Epithelial cell of esophagus (primary cell): ENCODE measurements at regions not wholly inside any gene's neighbourhood (a gene's known extent, or its start where the extent isn't known, plus 50 kb on each side); places are given as distances from the start of the nearest gene placed in this dataset.
"Not testable (repeated sequence)": the region's sequence is repeated elsewhere in the genome, so short reads cannot be mapped to it uniquely, and the experiment has no call there.

ENCODE experiments used
- DNase-seq: peaks from one replicate; pipeline ENCODE4 v3.0.0; 2010; ENCODE audit warnings: low read depth
- H3K4me3 ChIP-seq: 2 replicates; pipeline ENCODE4 v1.5.1; 2011; ENCODE audit warnings: mild to moderate bottlenecking, low read length, control low read depth
- TF ChIP-seq, protein P1 (sequence below): IDR thresholded peaks from 2 replicates; pipeline ENCODE4 v1.5.1; 2011; ENCODE audit warnings: low read depth, mild to moderate bottlenecking, low read length, control low read depth, inconsistent platforms; ENCODE audit not compliant: insufficient read depth; ENCODE audit errors: missing control alignments

DNA sequence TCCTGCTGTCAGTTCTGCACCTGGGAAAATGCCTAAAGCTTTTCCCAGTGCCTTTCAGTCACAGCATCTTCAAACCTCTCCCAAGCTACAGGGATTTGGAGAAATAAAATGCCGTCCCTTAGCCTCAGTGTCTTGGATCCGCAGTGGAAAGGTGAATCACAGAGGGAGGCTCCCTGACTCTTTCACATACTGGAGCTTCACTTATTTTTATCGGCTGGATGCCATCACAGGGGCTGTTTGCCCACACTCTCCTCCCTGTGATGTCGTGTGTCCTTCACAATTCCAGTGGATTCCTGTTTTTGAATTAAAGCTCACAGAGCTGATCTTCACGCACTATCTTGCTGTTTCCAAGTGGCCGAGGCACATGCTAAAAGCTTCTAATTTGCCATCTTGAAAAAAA lies 1303.1 kb upstream of the DDX18 start:
- no peak overlapping the region for H3K4me3 ChIP-seq
- TF ChIP-seq, protein P1, sequence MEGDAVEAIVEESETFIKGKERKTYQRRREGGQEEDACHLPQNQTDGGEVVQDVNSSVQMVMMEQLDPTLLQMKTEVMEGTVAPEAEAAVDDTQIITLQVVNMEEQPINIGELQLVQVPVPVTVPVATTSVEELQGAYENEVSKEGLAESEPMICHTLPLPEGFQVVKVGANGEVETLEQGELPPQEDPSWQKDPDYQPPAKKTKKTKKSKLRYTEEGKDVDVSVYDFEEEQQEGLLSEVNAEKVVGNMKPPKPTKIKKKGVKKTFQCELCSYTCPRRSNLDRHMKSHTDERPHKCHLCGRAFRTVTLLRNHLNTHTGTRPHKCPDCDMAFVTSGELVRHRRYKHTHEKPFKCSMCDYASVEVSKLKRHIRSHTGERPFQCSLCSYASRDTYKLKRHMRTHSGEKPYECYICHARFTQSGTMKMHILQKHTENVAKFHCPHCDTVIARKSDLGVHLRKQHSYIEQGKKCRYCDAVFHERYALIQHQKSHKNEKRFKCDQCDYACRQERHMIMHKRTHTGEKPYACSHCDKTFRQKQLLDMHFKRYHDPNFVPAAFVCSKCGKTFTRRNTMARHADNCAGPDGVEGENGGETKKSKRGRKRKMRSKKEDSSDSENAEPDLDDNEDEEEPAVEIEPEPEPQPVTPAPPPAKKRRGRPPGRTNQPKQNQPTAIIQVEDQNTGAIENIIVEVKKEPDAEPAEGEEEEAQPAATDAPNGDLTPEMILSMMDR, result no peak
- DNase-seq, result no peak

DNA sequence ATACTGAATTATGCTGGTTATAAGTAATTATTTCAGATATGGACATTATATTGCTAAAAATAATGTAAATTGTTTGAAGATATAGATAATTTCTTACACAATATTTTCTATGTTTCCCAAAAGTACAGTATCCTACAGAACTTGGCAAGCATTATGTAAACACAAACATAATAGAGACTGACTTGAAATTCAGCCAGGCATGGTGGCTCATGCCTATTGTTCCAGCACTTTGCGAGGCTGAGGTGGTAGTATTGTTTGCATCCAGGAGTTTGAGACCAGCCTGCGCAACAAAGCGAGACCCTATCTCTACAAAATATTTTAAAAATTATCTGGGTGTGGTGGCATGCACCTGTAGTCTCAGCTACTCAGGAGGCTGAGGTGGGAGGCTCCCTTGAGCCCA lies 1300.5 kb upstream of the DDX18 start:
- no peak for DNase-seq
- TF ChIP-seq, protein P1, result no peak
- H3K4me3 ChIP-seq, result no peak overlapping the region

DNA sequence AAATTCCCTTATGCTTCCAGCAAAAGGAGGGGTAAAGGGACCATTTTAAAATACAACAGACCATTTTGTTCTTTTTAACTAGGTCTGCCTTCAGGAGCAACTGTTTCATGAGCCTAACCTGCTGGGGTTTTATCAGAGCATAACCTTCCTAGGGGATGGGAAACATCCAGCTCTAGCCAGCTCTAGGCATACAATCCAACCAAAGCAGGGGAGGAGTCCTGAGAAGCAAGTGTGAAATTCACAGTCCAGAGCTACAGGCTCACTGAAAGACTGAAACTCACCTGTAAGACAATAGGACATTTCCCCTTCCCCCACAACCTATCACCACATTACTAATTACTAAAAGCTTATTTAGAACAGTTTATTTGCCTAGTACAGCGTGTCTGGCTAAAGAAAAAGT lies 1296.6 kb upstream of the DDX18 start:
- H3K4me3 ChIP-seq, result no peak overlapping the region
- no peak for DNase-seq
- TF ChIP-seq, protein P1, result no peak

DNA sequence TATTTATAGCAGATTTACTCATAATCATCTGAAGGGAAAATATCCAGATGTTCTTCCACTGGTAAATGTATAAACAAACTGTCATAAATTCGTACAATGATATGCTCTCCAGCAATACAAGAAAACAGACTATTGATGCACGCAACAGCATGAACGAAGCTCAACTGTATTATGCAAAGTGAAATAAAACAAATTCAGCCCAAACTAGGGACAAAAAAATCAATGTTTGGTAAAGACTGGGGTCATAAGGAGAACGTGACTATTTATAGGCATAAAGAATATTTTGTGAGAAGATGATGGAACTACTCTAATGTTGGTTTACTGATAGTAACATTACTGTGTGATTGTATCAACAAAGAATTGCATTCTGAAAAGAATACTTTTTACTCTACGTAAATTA lies 1276.7 kb upstream of the DDX18 start:
- no peak for DNase-seq
- TF ChIP-seq, protein P1, result no peak
- no peak overlapping the region for H3K4me3 ChIP-seq

DNA sequence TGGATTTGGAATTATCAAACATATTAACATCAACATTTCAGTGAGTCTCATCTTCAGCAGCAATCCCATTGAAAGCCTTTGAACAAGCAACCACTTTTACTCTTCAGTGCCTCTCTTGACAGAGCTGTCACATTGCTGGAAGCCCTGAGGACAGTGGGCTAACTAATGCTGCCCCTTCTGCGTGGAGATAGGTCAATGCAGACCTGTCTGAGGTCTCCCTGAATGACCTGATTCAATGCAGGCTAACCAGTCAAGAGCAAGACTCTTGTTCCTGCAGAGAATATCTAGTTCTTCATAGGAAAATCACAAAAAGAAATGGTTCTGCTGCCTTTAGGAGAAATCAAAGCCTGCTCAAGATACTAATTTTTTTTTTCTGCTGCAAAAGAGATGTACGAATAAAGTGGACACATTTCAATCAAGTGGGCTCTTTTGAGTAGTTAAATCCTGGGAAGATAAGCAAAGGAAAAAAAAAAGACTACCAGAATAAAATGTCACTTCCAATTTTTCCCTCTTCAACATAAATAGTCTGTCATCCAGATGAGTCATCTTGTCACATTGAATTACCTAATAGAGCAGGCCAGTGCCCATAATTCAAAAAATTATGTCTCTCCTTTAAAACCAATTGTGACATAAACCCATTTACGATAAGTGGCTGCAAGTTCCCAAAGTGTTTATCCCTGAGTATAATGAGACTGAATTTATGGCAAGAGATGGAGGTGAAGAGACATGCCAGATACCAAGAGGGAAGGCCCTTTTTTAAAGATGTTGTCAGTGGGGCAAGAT lies 1269.0 kb upstream of the DDX18 start:
- H3K4me3 ChIP-seq, result no peak overlapping the region
- DNase-seq, result no peak
- TF ChIP-seq, protein P1, result no peak

DNA sequence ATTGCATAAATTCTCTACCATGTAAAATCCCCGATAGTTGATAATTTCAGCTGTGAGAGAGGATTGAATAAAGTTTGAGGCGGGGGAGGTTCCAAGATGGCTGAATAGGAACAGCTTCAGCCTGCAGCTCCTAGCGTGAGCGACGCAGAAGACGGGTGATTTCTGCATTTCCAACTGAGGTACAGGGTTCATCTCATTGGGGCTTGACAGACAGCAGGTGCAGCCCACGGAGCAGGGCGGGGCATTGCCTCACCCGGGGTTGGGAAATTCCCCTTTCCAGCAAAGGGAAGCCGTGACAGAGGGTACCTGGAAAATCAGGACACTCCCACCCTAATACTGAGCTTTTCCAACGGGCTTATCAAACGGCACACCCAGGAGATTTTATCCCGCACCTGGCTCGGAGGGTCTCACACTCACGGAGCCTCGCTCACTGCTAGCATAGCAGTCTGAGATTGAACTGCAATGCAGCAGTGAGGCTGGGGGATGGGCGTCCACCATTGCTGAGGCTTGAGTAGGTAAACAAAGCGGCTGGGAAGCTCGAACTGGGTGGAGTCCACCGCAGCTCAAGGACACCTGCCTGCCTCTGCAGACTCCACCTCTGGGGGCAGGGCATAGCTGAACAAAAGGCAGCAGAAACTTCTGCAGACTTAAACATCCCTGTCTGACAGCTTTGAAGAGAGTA lies 1261.6 kb upstream of the DDX18 start:
- H3K4me3 ChIP-seq, DNase-seq: not testable (repeated sequence)

DNA sequence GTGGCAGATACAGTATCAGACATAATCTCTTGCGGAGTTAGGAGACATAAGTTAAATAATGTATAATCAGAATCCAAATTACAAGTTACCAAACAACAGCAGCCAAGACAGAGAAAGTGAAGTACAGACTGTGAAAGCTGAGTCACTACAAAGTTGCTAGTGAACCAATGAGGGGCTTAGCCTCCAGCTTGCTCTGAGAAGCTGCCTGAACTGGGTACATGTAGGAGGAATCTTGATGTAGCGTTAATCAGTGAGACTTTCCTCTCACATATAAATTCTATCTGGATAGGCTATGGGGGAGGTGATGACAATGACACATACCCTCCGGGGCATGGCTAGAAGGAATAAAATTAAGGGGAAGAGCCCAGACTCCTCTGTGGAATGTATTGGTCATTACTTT lies 1234.3 kb upstream of the DDX18 start:
- TF ChIP-seq, protein P1, result no peak
- DNase-seq, result no peak
- H3K4me3 ChIP-seq, result no peak overlapping the region
